ENCODE measurements at regions not wholly inside any gene's neighbourhood (a gene's known extent, or its start where the extent isn't known, plus 50 kb on each side); places are given as distances from the start of the nearest gene placed in this dataset.

DNA sequence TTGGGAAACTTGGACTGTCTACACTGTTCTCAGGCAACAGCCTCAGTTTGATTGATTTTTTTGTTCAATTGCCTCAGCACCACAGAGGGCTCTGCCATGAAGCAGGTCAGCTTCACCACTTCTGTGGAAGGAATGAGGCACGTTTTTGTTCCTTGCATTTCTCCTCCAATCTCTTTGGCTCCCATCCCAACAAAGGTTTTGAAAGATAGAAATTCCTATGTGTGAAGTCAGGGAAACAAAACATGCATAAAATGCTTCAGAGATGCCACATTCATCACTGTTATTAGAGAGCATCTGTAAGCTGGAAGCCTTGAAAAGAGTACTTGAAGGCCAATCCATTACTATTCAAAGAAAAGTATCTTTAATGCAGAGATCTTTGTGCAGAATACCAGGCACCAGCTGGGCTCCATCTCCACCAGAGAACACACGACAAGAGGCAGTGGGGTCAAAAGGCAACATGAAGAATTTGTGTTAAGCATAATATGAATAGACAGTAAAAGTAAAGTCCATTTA, 249.1 kb upstream of the LYZL1 start:
- no peaks in the 10 kb centered on the region for H3K36me3 ChIP-seq
- H3K4me1 ChIP-seq: peaks cover 0 to 5% (median 0%) of the 10 kb centered on the region in 4 donors
- DNase-seq (ENCODE audit: low spot score in 2 of 2): no peak
- peaks cover 0 to 4% (median 0%) of the 10 kb centered on the region in 4 donors for H3K9me3 ChIP-seq
- no peaks in the 10 kb centered on the region for H3K27me3 ChIP-seq
- no peak overlapping the region for H3K27ac ChIP-seq
- no peak overlapping the region for H3K4me3 ChIP-seq
- TF ChIP-seq, protein P1, sequence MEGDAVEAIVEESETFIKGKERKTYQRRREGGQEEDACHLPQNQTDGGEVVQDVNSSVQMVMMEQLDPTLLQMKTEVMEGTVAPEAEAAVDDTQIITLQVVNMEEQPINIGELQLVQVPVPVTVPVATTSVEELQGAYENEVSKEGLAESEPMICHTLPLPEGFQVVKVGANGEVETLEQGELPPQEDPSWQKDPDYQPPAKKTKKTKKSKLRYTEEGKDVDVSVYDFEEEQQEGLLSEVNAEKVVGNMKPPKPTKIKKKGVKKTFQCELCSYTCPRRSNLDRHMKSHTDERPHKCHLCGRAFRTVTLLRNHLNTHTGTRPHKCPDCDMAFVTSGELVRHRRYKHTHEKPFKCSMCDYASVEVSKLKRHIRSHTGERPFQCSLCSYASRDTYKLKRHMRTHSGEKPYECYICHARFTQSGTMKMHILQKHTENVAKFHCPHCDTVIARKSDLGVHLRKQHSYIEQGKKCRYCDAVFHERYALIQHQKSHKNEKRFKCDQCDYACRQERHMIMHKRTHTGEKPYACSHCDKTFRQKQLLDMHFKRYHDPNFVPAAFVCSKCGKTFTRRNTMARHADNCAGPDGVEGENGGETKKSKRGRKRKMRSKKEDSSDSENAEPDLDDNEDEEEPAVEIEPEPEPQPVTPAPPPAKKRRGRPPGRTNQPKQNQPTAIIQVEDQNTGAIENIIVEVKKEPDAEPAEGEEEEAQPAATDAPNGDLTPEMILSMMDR (IDR thresholded peaks at IDR 0.05): no peak
- TF ChIP-seq EP300 (IDR thresholded peaks at IDR 0.05) (no peak), POLR2A (IDR thresholded peaks at IDR 0.05) (no peak)
- WGBS, 2 donors: 13 to 16% methylated on average over 2 of the region's 2 CpGs

DNA sequence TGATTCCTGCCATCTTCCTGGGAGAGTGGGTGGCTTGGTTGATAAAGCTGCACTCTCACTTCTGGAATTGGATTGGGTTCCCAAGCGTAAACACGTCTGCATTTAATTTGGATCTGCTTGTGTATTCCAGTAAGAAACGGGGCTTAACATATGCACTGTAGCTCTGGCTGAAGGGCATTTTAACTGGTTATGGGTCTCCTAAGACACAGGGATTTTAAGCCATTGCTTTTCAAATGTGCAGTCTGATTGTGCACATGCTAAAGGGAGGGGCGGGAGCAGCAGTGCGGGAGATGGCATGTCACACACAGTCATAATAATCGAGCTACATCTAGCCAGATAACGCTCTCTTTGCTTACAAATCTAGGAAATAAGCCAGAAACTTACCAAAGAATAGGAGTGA, 247.3 kb upstream of the LYZL1 start:
- DNase-seq (ENCODE audit: low spot score in 2 of 2): no peak
- Histone ChIP-seq H3K27ac (no peak overlapping the region), H3K36me3 (no peaks in the 10 kb centered on the region), H3K9me3 (peaks cover 0 to 4% (median 0%) of the 10 kb centered on the region in 4 donors), H3K4me1 (peaks cover 0 to 5% (median 0%) of the 10 kb centered on the region in 4 donors), H3K27me3 (no peaks in the 10 kb centered on the region), H3K4me3 (no peak overlapping the region)
- 44 to 58% methylated on average over 7 of the region's 7 CpGs for WGBS, 2 donors
- TF ChIP-seq, protein P1 (IDR thresholded peaks at IDR 0.05): no peak
- TF ChIP-seq POLR2A (IDR thresholded peaks at IDR 0.05): no peak
- TF ChIP-seq EP300 (IDR thresholded peaks at IDR 0.05): no peak

DNA sequence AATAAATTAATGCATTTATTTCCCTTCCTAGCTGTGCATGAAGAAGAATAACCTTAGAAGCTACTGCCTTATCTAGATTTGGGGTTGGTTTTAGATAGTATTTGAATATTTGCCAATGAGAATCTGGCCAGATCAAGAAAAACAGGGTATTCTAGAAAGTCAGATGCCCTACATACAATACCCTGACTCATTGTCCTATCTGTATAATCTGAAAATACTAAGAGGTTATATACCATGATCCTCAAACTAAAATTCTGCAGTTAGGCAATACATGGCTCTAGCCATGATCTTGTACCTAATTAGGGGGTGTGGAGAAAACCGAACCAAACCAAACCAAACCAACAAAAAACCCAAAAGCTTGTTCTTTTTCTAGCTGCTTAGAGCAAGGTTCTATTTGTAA, 240.4 kb upstream of the LYZL1 start:
- TF ChIP-seq, protein P1 (IDR thresholded peaks at IDR 0.05): no peak
- no peak for TF ChIP-seq POLR2A (IDR thresholded peaks at IDR 0.05)
- TF ChIP-seq EP300 (IDR thresholded peaks at IDR 0.05): no peak
- DNase-seq (ENCODE audit: low spot score in 2 of 2): no peak
- no peaks in the 10 kb centered on the region for H3K4me1 ChIP-seq
- no peak overlapping the region for H3K27ac ChIP-seq
- H3K27me3 ChIP-seq: no peaks in the 10 kb centered on the region
- H3K36me3 ChIP-seq: no peaks in the 10 kb centered on the region
- H3K9me3 ChIP-seq: no peaks in the 10 kb centered on the region
- 74 to 86% methylated on average over 1 of the region's 1 CpG for WGBS, 2 donors
- no peak overlapping the region for H3K4me3 ChIP-seq

DNA sequence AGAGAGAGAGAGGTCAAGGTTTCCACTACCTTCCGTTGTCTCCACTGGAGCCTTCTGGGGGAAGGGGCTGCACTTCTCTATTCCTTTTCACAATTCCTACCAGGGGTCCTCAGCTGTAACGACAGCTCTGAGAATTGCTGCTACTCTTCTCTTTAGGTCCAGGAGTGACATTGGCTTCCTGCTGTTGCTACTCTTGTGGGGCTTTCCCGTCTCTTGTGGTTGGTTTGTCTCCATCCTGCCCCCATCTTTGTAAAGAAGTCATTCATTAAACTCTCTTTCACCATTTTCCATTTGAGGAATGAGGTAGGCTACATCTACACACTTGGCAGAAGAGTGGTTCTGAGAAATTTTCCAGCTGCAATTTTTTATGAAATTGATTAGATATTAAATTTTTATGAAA, 238.8 kb upstream of the LYZL1 start:
- H3K4me3 ChIP-seq: no peak overlapping the region
- DNase-seq (ENCODE audit: low spot score in 2 of 2): no peak
- H3K9me3 ChIP-seq: no peaks in the 10 kb centered on the region
- H3K36me3 ChIP-seq: no peaks in the 10 kb centered on the region
- H3K4me1 ChIP-seq: no peaks in the 10 kb centered on the region
- TF ChIP-seq, protein P1 (IDR thresholded peaks at IDR 0.05): no peak
- TF ChIP-seq EP300 (IDR thresholded peaks at IDR 0.05) (no peak), POLR2A (IDR thresholded peaks at IDR 0.05) (no peak)
- no peaks in the 10 kb centered on the region for H3K27me3 ChIP-seq
- 89 to 97% methylated on average over 3 of the region's 3 CpGs for WGBS, 2 donors
- no peak overlapping the region for H3K27ac ChIP-seq

DNA sequence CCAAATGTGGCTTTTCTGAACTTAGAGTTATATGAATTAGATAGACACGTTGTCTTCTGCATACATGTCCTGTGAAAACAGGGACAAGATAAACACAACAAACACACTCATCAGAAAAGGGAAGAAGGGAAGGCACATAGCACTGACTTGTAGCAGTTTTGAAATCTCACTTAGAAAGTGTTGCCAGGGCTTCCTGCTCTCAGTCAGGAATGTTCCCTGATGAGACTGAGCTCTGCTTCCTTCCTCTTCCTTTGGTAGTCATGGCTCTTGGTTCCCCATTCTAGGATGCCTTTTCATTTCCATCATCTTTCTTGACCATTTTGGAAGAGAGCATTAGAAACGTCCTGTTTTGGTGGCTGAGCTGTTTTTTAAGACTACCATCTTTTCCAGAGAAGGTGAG, 233.8 kb upstream of the LYZL1 start:
- Histone ChIP-seq H3K9me3 (no peaks in the 10 kb centered on the region), H3K36me3 (no peaks in the 10 kb centered on the region), H3K4me1 (peaks cover 0 to 4% (median 0%) of the 10 kb centered on the region in 4 donors), H3K27ac (no peak overlapping the region), H3K4me3 (no peak overlapping the region), H3K27me3 (no peaks in the 10 kb centered on the region)
- no peak for TF ChIP-seq EP300 (IDR thresholded peaks at IDR 0.05)
- no peak for TF ChIP-seq POLR2A (IDR thresholded peaks at IDR 0.05)
- TF ChIP-seq, protein P1 (IDR thresholded peaks at IDR 0.05): no peak
- DNase-seq (ENCODE audit: low spot score in 2 of 2): no peak
- WGBS, 2 donors: 60 to 66% methylated on average over 2 of the region's 2 CpGs

All from tibial nerve (tissue), 4 donors.